Head of caudate nucleus (tissue), 42 donors: ENCODE measurements at regions not wholly inside any gene's neighbourhood (a gene's known extent, or its start where the extent isn't known, plus 50 kb on each side); places are given as distances from the start of the nearest gene placed in this dataset.
A peak's percentile ranks its signal among the peaks of the same experiment; 100 is the strongest.

Source experiments
- DNase-seq, 42 donors: peaks; one replicate each; pipeline versions ENCODE4 v3.0.0 to v3.0.0-alpha.2; 2020 to 2021; ENCODE audit warnings: mixed read lengths in 7 of 42
- intact Hi-C: fragments of 100-400 bp; cut with DNase I; formaldehyde crosslinking; loops from one replicate; pipeline ENCODE4 v1.15.0; 2022

DNA sequence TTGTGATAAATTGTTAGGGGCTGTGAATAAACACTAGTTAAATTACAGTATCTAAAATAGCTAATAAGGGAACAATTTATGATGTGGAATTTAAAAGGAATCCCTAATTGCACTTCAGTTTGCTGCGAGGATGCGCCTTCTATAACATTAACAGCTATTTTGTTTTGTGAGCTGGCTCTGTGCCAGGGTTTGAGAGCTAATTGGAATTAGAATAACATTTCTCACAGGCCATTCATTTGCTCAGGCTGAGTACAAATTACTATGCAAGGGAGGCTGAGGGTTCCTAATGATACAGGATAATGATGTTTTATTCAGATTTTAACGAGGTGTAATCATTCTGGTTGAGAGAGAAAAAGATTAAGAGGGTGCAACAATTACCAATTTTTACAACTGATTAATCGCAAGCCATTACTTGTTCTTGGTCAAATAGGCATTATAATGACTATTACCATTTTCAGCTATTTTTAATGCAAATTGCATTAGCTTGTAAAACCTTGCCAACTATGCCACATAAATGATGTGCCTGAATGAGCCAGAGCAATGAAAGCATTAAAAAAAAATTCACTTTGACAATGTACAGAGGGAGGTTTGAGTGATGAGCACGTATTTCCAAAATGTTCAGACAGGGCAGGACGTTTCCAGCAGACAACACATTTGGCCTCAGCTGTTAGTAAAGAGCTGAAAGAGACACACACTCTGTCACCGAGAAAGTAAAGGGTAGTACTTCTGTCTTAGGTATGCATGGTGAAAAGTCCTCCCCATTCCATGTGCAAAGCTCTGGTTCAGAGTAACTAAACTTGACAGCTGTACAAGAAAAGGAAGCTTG lies 576.5 kb downstream of the TLE1 start:
- DNase-seq = peak in 12 of 42 donors; percentile 2 to 59 (median 24)
- intact Hi-C loops = no loop called here

DNA sequence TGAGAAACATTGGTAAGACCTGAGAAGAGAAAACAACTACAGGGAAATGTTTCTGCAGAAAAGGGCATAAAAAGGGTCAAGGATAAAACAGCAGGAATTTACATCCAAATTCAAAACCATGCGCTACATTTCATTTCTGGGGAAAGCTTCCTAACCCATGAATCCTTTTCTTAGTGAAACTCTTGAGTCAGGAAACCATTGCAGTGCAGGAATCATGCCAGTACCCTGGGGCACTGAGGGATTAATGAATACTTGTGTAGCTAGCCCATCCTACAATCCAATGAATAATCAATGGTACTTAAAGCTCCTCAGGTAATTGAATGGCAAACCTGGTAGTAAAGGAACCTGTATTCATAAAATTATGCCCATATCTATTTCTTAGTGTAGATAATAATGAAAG lies 580.5 kb downstream of the TLE1 start:
- no peak for DNase-seq
- intact Hi-C loops = no loop called here

DNA sequence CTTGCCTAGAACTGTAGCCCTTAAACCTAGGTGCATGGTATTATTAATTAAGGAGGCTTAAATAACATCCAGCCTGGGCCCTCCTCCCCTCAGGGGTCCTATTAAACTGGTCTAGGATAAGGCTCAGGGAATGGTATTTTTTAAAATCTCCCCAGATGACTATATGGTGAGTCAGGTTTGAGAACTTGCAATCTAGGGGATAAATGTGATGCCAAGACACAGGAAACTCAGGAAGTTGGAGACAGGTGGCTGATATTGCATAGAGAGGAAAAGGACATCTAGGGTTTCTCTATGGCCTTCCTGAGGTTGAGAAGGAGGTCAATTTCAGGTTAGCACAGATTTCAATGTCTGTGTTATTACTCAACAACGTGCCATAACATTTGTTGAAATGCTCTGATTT lies 581.0 kb downstream of the TLE1 start:
- intact Hi-C loops = no loop called here

DNA sequence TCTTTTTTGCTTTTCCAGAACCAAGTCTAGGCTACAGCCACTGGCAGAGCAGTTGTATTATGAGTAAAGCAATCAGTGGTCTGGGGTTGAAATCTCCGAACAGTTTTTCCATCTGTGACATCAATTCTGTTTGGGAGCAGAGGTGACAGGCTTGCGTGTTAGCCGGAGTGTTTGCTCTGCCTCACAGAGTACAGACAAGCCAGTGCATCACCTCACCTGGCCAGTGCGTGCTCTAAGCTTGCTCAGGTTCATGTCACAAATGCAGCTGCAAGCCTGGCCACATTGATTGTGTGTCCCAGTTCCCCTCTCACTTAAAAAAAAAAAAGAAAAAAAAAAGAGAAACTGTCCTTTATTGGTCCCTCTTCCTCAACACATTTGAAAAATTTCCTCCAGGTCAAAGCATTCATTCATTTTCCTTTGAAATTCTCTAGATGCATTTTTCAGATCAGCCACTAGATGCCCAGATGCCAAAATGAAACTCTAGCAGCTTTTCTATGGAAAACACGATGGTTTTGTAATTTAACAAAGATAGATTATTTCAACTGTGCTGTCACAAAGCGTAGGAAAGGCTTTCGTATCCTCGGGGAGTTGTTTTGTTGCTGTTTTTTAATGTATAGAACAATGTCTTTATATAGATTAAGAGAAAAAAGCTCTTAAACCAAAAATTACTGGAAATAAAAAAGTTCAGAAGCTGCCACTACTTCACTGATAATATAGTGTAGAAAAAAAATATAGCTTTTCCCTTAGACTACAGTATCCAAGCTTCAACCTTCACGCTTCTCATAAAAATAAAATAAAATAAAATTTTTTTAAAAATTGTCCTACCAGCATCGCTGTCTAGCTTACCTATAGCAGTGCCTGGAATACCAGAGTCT lies 585.5 kb downstream of the TLE1 start:
- DNase-seq = no peak
- intact Hi-C loops = no loop called here

More for the DNA sequence above, 581.0 kb downstream of the TLE1 start:
- no peak for DNase-seq

DNA sequence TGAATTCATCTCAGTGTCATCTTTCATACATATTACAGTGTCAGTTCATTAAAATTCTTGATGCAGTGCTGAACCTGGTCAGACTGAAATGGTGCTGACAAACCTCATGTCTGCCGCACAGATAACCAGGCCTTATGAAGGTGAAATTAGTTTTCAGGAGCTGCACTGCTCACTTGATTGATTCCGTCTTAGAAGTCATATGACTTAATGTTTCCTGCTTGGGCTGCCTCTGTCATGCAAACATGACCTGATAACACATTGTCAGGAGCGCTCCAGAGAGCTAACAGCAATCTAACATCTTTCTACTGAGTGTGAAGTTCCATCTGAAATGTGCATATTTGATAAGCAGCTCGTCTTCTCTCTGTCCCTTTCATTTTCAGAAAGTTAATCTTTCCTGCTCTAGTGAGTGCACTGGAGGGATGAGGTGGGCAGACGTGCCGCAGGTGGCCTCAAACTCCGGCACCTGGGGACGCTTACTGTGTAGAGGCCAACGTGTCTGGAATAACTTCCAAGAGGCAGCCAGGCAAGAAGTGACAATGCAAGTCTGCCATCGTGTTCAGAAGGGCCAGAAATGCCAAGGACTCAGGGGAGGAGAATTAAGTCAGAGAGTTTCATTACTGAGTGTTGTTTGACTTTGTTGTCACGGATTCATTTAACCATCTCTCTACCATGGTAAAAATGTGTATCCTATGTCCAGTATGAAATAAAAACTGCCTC lies 592.1 kb downstream of the TLE1 start:
- intact Hi-C loops = no loop called here
- no peak for DNase-seq

DNA sequence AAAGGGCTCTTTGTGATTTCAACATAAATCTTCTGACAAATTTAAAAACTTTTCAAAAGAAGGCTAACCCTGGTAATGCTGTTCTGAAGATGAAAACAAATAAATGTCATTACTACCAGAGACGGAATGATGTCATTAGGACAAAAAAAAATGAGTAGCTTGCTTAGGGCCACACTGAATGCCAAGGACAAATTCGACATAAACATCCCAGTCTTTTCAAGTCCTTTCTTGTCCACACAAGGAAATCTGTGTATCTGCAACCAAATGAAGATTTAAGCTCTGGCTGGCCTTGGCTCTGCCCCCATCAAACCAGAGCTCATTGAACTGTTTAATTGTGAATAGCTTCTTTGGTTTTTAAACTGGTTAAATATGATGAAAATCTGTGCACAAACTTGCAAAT lies 592.7 kb downstream of the TLE1 start:
- no peak for DNase-seq
- intact Hi-C loops = no loop called here

DNA sequence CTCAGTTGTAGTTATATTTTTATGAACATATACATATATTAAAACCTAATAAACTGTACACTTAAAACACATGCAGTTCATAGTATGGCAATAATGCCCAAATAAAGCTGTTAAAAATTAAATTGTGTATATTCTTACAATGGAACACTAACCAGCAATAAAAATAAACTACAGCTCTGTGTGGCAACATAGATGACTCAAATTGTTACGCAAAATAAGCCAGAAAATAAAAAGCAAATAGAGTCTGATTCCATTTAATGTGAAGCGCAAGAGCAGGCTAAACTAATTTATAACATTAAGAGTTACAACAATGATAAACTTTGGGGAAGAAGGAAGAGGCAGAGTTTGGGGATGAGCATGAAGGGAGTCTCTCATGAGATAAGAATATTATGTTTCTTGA lies 597.3 kb downstream of the TLE1 start:
- intact Hi-C loops = no loop called here
- no peak for DNase-seq

DNA sequence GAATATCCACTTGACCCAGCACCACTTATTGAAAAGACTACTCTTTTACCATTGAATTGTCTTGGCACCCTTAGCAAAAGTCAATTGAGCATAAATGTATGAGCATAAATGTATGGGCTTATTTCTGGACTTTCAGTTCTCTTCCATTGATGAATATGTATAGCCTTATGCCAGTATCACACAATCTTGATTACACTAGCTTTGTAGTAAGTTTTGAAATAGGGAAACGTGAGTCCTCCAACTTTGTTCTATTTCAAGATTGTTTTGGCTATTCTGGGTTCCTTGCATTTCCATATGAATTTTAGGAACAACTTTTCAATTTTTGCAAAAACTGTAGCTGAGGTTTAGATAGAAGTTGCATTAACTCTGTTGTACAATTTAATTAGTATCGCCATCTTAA lies 601.0 kb downstream of the TLE1 start:
- intact Hi-C loops = no loop called here
- DNase-seq = no peak

DNA sequence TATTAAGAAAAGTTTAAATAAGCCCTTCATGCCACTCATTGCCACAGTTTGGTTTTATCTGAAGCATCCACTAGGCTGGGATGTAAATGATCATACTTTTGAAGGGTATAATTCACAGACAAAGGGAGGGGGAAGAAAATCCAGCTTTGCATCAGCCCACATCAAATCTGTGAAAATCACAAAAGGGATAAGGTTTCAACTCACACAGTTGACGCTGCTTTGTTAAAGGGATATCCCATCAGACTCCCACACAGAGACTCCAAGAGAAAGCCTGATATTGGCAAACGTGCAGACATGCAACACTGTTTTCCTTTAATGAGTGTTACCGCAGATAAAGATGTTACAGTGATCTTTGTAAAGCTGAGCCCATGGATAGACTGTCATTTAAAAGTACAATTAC lies 602.9 kb downstream of the TLE1 start:
- no peak for DNase-seq
- intact Hi-C loops = no loop called here

DNA sequence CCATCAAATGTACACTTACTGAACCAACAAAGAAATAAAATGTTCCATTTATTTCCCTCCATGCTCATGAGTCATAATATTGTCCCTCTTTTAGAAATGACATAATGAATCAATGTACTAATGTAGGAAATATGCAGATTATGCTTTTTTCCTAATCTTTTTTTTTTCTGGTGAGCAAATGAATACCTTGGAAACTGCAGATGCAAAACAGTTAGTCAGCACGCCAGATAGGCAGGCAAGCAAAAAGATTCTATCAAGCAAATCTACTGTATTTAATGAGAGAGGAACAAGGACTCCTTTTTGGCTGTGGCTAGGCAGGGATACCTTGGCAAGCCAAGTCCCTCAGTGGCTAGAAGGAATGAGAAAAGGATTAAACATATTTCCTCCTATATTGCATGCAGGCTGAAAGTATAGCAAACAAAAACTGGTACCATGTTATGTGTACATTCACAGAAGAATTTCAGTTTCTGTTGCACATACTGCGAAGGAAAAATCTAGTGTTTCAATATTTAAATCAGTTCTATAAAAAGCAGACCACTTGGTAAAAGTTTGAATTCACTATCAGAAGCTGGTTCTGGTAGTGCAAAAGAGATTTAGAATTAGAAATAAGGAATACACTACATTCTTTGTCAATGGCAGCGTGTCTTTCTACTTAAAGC lies 605.4 kb downstream of the TLE1 start:
- intact Hi-C loops = no loop called here
- DNase-seq = peak in 2 of 42 donors; percentile 3 to 11

DNA sequence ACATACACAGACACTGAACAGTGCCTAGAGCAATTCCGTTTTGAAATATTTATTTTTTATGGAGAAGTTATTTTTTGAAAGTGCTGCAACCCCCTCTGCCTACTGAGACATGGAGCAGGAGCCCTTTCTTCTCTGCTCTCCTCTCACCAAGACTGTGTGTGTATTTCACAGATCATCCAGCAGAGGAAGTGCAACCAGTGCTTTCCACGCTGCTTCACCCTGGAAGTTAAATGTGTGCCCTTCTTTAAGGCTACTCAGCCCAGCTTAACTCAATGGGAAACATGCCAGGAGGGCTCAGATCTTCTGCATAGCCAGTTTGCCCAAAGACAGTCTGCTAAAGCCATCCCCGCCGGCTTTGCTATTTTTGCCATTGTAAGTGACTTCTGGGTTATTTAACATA lies 606.3 kb downstream of the TLE1 start:
- DNase-seq = no peak
- intact Hi-C loops = no loop called here

DNA sequence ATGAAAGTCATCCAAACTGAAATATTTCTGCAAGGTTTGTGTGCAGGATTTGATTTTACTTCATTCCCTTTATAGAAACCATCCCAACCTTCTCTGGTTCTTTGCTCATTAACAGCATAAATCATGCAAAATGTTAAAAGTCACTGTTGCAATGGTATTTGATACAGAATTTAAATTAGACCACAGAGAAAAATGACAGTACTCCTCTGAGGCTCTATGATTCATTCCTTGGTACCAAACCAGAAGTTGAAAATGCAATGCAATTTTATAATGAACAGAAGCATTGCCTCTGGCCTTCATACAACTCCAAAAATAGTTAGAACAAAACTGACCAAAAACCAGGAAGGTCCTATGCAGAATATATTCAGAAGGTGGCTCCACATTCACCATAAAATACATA lies 607.1 kb downstream of the TLE1 start:
- no peak for DNase-seq
- intact Hi-C loops = no loop called here

DNA sequence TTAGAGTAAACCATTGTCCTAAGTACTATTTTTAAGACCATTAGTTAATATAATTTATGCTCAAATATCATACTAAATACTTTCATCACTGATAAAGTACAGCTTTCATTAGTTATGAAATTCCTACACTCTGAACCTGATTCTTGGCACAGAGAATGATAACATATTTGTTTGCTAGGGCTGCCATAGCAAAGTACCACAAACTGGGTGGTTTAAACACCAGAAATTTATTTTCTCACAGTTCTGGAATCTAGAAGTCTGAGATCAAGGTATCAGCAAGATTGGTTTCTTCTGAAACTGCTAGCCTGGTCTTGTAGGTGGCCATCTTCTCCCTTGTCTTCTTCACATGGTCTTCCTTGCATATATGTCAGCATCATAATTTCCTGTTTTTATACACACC lies 608.4 kb downstream of the TLE1 start:
- intact Hi-C loops = no loop called here
- no peak for DNase-seq

DNA sequence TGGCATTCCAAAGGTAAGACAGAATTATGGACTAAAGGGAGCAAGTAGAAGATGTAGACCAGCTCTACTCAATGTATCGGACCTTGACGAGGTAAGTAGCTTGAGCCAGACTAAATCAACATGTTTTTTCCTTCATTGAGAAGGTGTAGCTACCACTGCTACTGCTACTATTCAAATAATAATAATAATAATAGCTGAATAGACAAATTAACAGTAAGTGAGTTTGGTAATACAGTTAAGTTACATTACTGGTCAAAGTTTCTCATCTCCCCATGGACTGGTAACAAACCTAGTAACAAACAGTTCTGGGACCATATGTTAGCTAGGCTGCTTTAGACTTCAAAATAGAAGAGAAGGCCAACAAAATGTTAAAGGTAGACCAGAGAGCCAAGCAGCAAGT lies 609.2 kb downstream of the TLE1 start:
- intact Hi-C loops = no loop called here
- no peak for DNase-seq

DNA sequence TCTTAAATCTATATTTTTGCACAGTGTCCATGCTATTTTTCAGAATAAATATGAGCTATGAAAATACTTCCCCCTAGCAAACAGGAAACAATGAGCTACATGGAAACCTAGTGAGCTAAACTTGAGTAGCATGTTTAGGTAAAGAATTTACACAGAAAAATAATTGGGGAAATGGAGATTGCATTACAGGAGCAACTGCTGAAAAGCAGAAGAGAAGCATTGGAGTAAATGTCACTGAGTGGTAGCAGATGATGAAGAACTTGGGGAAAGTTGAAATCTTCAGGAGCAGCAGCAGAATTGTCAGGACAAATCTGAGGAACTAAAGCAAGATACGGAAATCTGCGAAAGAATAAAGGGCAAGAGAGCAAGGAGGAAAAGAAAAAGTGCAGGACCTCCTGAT lies 610.3 kb downstream of the TLE1 start:
- no peak for DNase-seq
- intact Hi-C loops = no loop called here

DNA sequence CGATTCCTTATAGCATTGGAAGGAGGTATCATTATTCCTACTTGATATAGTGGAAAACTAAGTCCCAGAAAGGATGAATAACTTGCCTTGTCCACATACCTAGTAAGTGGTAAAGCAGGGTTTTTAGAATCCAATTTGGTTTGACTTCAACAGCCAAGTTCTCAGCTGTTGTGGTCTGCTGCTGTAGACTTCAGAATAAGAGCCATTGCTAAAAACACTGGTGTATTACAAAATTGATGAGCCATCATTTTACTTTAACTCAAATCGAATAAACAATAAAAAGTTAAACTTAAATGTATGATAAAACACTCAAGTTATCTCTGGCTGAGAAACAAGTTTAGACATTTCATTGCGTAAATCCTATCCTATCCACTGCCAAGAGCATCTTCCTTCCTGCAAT lies 610.8 kb downstream of the TLE1 start:
- DNase-seq = no peak
- intact Hi-C loops = no loop called here

DNA sequence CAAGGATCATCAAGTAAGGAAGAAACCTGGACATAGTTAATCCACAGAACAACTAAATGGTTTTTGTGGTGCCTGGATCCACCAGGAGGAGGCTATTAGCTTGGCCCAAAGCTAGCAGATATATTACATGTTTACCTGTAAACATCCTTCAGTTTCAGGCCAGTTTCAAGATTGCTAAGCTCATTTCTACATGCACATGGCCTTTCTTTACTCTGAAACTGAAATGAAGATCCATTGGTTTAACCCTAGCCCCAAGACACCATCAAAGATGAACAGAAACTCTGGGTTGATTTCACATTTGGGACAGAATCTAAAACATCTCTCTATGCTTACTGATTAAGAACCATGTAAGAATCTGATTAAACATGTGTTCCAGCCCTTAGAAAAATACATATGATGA lies 611.8 kb downstream of the TLE1 start:
- intact Hi-C loops = no loop called here
- no peak for DNase-seq

DNA sequence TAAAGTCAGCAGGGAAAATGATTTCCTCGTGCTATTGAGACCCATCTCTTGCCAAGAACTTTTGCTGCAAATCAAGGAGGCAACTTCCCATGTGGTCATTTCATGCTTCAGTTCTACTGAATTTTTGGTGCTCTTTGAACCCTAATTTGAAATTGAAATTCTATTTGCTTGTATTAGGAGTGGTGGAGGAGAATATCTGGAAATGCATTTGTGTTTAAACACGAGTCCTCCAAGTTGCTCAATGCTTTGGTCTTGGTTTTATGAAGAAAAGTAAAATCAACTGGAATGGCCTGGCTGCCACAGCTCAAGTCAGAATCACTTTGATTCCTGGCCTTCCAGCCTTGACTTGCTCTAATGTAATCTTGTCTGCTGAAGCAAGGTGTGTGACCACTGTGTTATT lies 613.2 kb downstream of the TLE1 start:
- no peak for DNase-seq
- intact Hi-C loops = no loop called here

DNA sequence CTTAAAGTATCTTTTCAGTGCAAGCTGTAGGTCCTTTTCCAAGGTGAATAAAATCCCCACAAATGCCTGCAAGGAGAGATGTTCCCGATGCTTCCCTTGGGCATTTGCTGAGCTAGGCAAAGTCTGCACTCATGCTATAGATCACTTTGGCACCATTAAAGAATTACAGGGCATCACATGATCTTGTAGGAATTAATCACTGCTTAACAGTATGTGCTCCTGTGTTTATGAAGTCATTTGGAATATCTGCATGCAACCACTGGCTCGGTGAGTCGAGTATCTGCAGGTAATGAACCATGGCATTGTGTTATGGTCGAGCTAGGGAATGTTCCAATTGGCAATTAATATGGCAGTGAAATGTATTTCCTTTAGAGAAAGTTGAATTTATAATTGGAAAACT lies 615.1 kb downstream of the TLE1 start:
- no peak for DNase-seq
- intact Hi-C loops = no loop called here

DNA sequence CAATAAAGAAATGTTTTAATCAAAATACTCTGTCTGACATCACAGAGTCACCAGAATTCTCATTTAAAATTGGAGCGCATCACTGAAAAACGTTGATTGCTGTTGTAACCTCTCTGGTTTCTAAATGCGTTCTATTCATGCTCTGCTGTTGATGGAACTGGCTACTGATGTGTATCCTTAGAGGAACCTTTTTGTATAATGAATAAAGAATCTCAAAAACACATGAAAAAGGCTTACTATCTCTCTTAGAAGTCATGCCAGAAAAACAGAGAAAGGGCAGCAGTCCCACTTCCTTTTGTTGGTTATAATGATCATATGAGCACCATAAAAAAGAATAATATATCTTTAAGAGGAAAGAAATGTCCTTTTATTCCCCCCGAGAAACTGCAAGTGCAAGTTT lies 615.5 kb downstream of the TLE1 start:
- no peak for DNase-seq
- intact Hi-C loops = no loop called here
